ENCODE measurements at regions not wholly inside any gene's neighbourhood (a gene's known extent, or its start where the extent isn't known, plus 50 kb on each side); places are given as distances from the start of the nearest gene placed in this dataset.

GRCh38 chr4:106614441-106614840, 245.9 kb upstream of the GIMD1 start:
- no peak for TF ChIP-seq CTCF (IDR thresholded peaks at IDR 0.05)
- no peak for TF ChIP-seq POLR2A (IDR thresholded peaks at IDR 0.05)
